ENCODE measurements at regions not wholly inside any gene's neighbourhood (a gene's known extent, or its start where the extent isn't known, plus 50 kb on each side); places are given as distances from the start of the nearest gene placed in this dataset.
"Not testable (repeated sequence)": the region's sequence is repeated elsewhere in the genome, so short reads cannot be mapped to it uniquely, and the experiment has no call there.

DNA sequence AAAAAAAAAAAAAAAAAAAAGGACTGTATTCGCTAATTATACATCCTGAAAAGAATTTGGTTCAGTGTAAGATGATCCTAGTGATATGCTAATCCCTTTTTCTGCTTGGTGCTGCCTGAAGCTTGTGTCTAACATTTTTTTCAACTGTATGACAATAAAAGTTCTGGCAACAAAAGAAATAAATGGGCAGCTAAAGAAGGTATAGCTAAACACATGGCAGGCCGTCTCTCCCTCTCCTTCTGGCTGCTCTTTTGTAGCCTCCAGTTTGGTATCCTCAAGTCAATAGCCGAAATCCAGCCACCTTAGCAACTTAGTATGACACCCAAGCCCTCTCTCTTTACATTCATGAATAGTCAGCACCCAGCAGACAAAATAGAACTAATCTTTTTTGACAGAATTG, 198.3 kb upstream of the OTX2 start:
- Mint-ChIP-seq H3K4me1 (peaks cover 7% of the 10 kb centered on the region), H3K4me3 (no peak overlapping the region)
- no peak for ATAC-seq

DNA sequence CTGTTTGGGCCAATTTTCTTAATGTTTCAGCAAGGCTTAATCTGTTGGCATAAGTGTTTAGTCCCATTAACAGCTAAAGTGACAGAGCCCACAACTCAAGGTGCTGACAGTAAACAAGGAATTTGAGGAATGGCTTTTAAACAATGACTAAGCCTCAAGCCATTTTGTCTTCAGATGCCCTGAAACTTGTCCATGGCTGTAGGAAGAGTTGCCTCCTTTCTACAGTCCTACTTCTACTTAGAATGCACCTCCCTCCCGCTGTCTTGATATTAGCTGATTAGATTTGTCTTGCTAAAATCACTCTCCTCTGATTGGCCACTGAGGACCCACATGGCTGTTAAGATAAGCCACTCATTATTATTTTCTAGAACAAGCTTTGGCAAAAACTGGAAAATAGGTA, 188.4 kb upstream of the OTX2 start:
- Mint-ChIP-seq H3K27ac (no peak overlapping the region), H3K36me3 (ENCODE audit: low read depth) (no peaks in the 10 kb centered on the region), H3K27me3 (peaks cover 31% of the 10 kb centered on the region), H3K4me1 (no peaks in the 10 kb centered on the region), H3K4me3 (no peak overlapping the region)
- H3K9me3 ChIP-seq (ENCODE audit: control insufficient read depth, low read length, poor library complexity, severe bottlenecking), result no peaks in the 10 kb centered on the region
- ATAC-seq (no peak), DNase-seq (no peak)

More for the DNA sequence above, 198.3 kb upstream of the OTX2 start:
- Mint-ChIP-seq H3K36me3 (ENCODE audit: low read depth) (no peaks in the 10 kb centered on the region), H3K27ac (no peak overlapping the region), H3K27me3 (peaks cover 34% of the 10 kb centered on the region)
- H3K9me3 ChIP-seq (ENCODE audit: control insufficient read depth, low read length, poor library complexity, severe bottlenecking), result peaks cover 3% of the 10 kb centered on the region
- no peak for DNase-seq

DNA sequence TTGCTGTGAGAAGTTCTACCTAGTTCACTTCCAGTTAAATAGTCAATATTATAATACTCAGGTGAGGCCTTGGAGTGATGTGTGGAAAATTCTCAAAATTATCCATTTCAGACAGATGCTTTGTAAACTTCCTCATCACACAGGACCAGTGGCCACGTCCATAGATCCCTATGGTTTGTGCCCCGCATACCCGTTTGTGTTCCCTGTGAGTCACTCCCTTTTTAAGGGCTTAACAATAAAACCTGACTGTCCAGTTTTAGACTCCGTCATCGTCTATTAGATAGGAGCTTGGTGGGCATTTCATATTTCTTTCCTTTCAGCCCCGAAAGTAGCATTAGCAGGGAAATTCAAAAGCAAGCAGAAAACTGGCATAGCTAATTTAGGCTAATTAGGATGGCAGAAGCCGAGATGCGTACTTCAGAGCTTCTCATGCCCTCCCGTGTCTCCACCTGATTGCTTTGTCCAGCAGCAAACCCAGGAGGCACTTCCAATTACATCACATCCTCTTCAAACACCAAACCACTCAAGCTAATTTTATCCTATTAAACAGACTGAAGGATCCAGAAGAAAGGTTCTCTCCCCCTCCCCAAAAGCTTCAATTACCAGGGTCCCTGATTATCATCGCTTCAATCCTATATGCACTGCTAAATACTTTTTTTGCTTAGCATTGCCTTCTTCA, 186.6 kb upstream of the OTX2 start:
- no peak overlapping the region for H3K27ac Mint-ChIP-seq
- no peaks in the 10 kb centered on the region for H3K9me3 ChIP-seq (ENCODE audit: control insufficient read depth, low read length, poor library complexity, severe bottlenecking)
- DNase-seq (no peak), ATAC-seq (no peak)
- no peaks in the 10 kb centered on the region for H3K36me3 Mint-ChIP-seq (ENCODE audit: low read depth)
- no peak overlapping the region for H3K4me3 Mint-ChIP-seq
- peaks cover 25% of the 10 kb centered on the region for H3K27me3 Mint-ChIP-seq
- H3K4me1 Mint-ChIP-seq, result no peaks in the 10 kb centered on the region

DNA sequence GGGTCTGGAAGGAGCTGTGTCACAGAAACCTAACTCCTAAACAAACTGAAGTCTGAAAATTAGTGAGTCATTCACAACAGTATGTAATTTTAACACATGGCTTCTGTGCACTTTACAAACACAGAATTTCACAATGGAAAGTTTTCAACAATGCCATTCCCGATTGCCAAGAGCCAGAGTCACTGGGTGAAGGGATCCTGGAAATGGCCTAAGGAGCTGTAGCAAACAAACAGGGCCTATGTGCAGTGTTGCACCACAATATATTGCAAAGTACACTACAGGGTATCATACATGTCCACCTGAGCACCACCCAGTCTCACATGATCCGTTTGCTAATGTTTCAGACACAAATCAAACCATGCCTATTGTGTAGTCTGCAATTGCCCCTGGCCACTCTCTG, 184.7 kb upstream of the OTX2 start:
- Mint-ChIP-seq H3K4me3 (no peak overlapping the region), H3K27ac (no peak overlapping the region), H3K27me3 (peaks cover 20% of the 10 kb centered on the region), H3K4me1 (no peaks in the 10 kb centered on the region), H3K36me3 (ENCODE audit: low read depth) (no peaks in the 10 kb centered on the region)
- no peaks in the 10 kb centered on the region for H3K9me3 ChIP-seq (ENCODE audit: control insufficient read depth, low read length, poor library complexity, severe bottlenecking)
- ATAC-seq (no peak), DNase-seq (no peak)

DNA sequence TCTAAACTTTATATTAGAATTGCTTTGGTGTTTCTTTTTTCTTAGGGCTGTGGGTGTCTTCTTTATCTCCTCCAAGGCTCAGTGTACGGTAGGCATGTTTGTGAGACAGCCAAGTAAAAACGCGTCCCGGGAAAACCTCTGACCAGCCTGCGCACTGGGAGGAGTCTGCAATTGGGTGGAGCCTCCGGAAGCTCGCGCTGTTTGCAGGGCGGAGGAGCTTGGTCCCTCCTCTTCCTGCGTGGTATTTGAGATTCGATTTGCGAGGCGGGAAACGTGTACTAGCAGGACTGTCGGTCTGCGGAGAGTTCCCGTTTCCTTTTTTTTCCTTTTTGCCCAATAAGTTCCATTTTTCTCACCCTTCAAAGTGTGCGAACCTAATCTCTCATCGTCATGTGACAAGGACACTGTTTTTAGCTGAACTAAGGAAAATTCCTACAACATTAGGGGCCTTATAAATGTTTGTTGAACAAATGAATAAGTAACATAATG, 182.1 kb upstream of the OTX2 start:
- Mint-ChIP-seq H3K4me3 (no peak overlapping the region), H3K36me3 (ENCODE audit: low read depth) (no peaks in the 10 kb centered on the region), H3K27me3 (peaks cover 3% of the 10 kb centered on the region), H3K27ac (no peak overlapping the region), H3K4me1 (no peaks in the 10 kb centered on the region)
- DNase-seq (no peak), ATAC-seq (no peak)
- no peaks in the 10 kb centered on the region for H3K9me3 ChIP-seq (ENCODE audit: control insufficient read depth, low read length, poor library complexity, severe bottlenecking)

DNA sequence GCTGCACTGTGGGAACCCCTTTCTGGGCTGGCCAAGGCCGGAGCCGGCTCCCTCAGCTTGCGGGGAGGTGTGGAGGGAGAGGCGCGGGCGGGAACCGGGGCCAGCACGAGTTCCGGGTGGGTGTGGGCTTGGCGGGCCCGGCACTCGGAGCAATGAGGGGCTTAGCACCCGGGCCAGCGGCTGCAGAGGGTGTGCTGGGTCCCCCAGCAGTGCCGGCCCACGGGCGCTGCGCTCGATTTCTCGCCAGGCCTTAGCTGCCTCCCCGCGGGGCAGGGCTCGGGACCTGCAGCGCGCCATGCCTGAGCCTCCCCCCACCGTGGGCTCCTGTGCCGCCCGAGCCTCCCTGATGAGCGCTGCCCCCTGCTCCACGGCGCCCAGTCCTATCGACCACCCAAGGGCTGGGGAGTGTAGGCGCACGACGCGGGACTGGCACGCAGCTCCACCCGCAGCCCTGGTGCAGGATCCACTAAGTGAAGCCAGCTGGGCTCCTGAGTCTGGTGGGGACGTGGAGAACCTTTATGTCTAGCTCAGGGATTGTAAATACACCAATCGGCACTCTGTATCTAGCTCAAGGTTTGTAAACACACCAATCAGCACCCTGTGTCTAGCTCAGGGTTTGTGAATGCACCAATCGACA, 180.8 kb upstream of the OTX2 start:
- not testable (repeated sequence) for H3K27me3 Mint-ChIP-seq, H3K4me3 Mint-ChIP-seq, H3K27ac Mint-ChIP-seq

DNA sequence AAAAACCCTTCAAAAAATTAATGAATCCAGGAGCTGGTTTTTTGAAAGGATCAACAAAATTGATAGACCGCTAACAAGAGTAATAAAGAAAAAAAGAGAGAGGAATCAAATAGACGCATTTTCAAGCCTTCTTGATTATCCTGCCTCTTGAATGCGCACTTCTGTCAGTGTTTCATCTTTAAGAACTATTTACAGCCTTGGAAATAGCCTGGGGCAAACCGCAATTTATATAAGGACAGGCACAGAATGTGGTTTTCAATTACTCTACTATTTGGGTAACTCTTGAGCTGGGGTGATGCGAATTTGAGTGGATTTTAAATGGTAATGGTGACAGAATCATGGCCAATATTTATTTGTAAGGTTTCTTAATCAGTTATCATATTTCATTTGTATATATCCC, 179.1 kb upstream of the OTX2 start:
- DNase-seq (no peak), ATAC-seq (no peak)
- H3K27ac Mint-ChIP-seq, result no peak overlapping the region
- H3K4me1 Mint-ChIP-seq, result no peaks in the 10 kb centered on the region
- no peaks in the 10 kb centered on the region for H3K9me3 ChIP-seq (ENCODE audit: control insufficient read depth, low read length, poor library complexity, severe bottlenecking)
- no peak overlapping the region for H3K4me3 Mint-ChIP-seq
- H3K36me3 Mint-ChIP-seq (ENCODE audit: low read depth), result no peaks in the 10 kb centered on the region
- no peaks in the 10 kb centered on the region for H3K27me3 Mint-ChIP-seq

More for the DNA sequence above, 180.8 kb upstream of the OTX2 start:
- not testable (repeated sequence) for H3K36me3 Mint-ChIP-seq (ENCODE audit: low read depth); DNase-seq; H3K9me3 ChIP-seq (ENCODE audit: control insufficient read depth, low read length, poor library complexity, severe bottlenecking); H3K4me1 Mint-ChIP-seq; ATAC-seq

DNA sequence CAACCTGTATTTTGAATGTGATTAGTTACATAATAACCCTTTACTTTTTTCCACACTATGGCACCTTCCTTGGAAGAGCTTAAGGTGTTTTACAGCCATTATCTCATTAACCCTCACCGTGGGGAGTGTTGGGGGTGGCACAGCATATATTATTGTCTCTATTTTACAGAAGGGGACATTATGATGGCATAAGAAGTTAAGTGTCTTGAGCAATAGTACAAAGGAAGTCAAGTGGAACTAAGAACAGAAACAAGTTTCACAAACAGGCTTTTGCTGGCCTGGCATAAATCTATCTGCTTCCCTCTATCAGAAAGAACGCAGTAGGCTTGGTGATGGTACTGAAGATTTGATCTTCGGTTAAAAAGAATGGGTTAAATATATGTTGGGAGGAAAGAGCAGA, 169.7 kb upstream of the OTX2 start:
- ATAC-seq, result no peak
- Mint-ChIP-seq H3K4me3 (no peak overlapping the region), H3K4me1 (no peaks in the 10 kb centered on the region), H3K36me3 (ENCODE audit: low read depth) (no peaks in the 10 kb centered on the region), H3K27me3 (peaks cover 17% of the 10 kb centered on the region), H3K27ac (no peak overlapping the region)
- H3K9me3 ChIP-seq (ENCODE audit: control insufficient read depth, low read length, poor library complexity, severe bottlenecking), result no peaks in the 10 kb centered on the region
- DNase-seq, result no peak

DNA sequence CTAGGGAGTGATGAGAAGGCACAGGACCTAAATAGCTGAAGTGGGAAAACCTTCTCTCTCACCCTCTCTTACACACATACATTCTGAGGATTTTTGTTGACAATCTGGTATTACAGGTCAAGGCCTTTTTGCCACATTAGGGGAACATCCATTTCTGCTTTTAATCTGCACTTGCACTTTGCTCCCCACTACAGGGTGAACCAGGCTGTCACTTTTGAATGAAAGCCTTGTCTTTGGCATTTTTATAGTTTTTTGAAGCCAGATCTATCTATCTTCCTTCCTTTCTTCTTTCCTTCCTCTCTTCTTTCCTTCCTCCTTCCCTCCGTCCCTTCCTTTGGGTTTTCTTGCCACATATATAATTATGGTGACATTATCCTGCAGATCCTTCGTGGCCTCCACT, 165.9 kb upstream of the OTX2 start:
- H3K4me1 Mint-ChIP-seq, result no peaks in the 10 kb centered on the region
- no peaks in the 10 kb centered on the region for H3K36me3 Mint-ChIP-seq (ENCODE audit: low read depth)
- H3K27me3 Mint-ChIP-seq, result peaks cover 6% of the 10 kb centered on the region
- no peak for ATAC-seq
- H3K4me3 Mint-ChIP-seq, result no peak overlapping the region
- no peak overlapping the region for H3K27ac Mint-ChIP-seq
- DNase-seq, result no peak
- H3K9me3 ChIP-seq (ENCODE audit: control insufficient read depth, low read length, poor library complexity, severe bottlenecking), result no peaks in the 10 kb centered on the region

DNA sequence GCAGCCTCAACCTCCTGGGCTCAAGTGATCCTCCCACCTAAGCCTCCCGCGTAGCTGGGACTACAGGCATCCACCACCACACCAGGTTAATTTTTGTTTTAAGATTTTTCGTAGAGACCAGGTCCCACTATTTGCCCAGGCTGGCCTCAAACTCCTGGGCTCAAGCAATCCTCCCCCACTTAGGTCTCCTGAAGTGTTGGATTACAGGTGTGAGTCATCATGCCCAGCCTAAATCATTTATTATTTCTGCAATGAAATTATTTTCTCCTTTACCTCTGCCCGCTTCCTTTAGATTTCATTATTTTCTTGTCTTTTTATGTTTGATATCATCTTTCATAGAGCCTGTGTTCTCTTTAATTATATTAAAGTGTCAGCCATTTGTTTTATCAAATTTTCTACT, 165.2 kb upstream of the OTX2 start:
- Mint-ChIP-seq H3K36me3 (ENCODE audit: low read depth) (no peaks in the 10 kb centered on the region), H3K27ac (no peak overlapping the region), H3K4me1 (no peaks in the 10 kb centered on the region), H3K27me3 (peaks cover 6% of the 10 kb centered on the region), H3K4me3 (no peak overlapping the region)
- H3K9me3 ChIP-seq (ENCODE audit: control insufficient read depth, low read length, poor library complexity, severe bottlenecking), result no peaks in the 10 kb centered on the region
- ATAC-seq (no peak), DNase-seq (no peak)

DNA sequence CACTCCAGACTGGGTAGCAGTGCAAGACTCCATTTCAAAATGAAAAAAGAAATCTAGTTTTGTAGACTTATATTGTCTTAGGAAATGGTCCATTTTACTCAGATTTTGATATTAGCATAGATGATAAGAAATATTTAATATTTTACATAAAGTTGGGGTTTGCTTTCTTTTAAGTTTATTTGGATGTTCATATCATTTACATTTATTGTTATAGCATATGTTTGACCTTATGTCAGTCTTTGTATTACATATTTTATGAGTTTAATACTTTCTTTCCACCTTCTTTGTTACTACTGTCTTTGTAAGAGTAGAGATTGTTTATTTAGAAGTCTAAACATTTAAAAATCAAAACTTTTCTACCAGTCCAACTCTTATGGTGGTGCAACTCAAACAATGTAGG, 162.7 kb upstream of the OTX2 start:
- Mint-ChIP-seq H3K4me3 (no peak overlapping the region), H3K27ac (no peak overlapping the region), H3K4me1 (no peaks in the 10 kb centered on the region), H3K36me3 (ENCODE audit: low read depth) (no peaks in the 10 kb centered on the region), H3K27me3 (peaks cover 6% of the 10 kb centered on the region)
- DNase-seq, result no peak
- no peaks in the 10 kb centered on the region for H3K9me3 ChIP-seq (ENCODE audit: control insufficient read depth, low read length, poor library complexity, severe bottlenecking)
- no peak for ATAC-seq

DNA sequence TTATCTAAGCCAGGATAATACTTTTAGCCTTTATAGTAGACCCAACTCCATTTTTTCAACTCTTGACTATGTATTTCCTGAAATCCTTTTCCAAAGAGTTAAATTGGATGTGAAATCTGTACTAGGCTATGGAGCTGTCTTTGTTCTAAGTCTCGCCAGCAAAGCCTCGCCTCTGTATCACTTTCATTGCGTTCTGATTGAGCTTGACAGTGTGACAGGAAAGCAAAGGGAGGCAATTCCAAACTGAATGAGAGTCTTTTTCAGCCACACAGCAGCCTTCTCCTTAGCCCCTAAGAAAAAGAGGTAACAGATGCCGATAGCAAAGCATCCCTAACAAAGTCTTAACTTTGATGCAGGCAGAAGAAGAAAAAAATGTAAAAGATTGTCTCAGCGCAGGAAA, 154.6 kb upstream of the OTX2 start:
- no peak overlapping the region for H3K4me3 Mint-ChIP-seq
- ATAC-seq, result no peak
- no peaks in the 10 kb centered on the region for H3K4me1 Mint-ChIP-seq
- H3K27ac Mint-ChIP-seq, result no peak overlapping the region
- no peaks in the 10 kb centered on the region for H3K9me3 ChIP-seq (ENCODE audit: control insufficient read depth, low read length, poor library complexity, severe bottlenecking)
- H3K36me3 Mint-ChIP-seq (ENCODE audit: low read depth), result no peaks in the 10 kb centered on the region
- peaks cover 10% of the 10 kb centered on the region for H3K27me3 Mint-ChIP-seq
- DNase-seq, result no peak

DNA sequence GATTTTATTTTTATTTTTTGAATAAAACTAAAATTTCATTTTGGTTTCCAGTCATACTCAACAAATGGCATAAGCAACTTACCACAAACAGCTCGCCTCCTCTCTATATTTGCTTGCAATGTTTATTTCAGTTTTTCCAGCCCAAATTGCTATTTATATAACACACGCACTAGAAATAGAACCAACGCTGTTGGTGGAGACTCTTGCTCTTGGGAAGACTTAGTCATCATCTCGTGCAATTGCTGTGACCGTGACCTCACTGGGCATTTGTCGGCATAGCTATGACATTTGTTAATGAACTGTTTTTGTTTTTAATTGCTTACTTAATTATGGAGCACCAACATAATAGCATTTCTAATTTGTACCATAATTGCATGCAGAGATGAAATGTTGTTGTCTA, 153.1 kb upstream of the OTX2 start:
- no peaks in the 10 kb centered on the region for H3K4me1 Mint-ChIP-seq
- peaks cover 12% of the 10 kb centered on the region for H3K27me3 Mint-ChIP-seq
- H3K9me3 ChIP-seq (ENCODE audit: control insufficient read depth, low read length, poor library complexity, severe bottlenecking), result no peaks in the 10 kb centered on the region
- ATAC-seq (no peak), DNase-seq (no peak)
- no peak overlapping the region for H3K27ac Mint-ChIP-seq
- no peaks in the 10 kb centered on the region for H3K36me3 Mint-ChIP-seq (ENCODE audit: low read depth)
- no peak overlapping the region for H3K4me3 Mint-ChIP-seq

DNA sequence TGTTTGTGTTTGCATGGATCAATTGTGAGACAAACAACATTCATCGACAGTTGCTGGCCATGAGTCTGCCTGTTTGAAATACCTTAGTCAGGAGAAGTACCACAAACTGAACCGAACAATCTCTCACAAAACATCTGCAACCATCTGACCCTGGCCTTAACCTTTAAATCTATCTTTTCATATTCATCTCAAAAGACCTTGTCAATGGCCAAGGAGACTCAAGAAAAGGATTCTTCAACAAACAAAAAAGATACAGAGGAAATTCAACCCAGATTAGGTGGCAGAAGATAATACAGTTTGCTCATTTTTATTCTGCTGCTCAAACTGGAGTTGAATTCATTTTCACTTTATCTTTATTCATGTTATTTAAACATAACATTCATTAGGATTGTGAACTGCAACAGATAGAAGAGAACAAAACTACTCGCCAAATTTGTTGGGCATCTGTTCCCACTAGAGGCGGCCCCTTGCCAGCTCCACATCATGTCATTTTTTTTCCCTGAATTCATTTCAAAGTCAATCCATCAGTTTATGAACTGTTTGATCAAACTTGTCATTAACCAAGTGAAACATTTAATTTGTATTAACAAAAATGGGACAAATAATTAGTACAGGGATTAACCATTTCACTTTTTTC, 152.3 kb upstream of the OTX2 start:
- no peak overlapping the region for H3K27ac Mint-ChIP-seq
- H3K27me3 Mint-ChIP-seq, result peaks cover 16% of the 10 kb centered on the region
- no peak for ATAC-seq
- H3K9me3 ChIP-seq (ENCODE audit: control insufficient read depth, low read length, poor library complexity, severe bottlenecking), result no peaks in the 10 kb centered on the region
- DNase-seq, result no peak
- no peak overlapping the region for H3K4me3 Mint-ChIP-seq
- H3K36me3 Mint-ChIP-seq (ENCODE audit: low read depth), result no peaks in the 10 kb centered on the region
- H3K4me1 Mint-ChIP-seq, result no peaks in the 10 kb centered on the region
